ENCODE measurements at regions not wholly inside any gene's neighbourhood (a gene's known extent, or its start where the extent isn't known, plus 50 kb on each side); places are given as distances from the start of the nearest gene placed in this dataset.

DNA sequence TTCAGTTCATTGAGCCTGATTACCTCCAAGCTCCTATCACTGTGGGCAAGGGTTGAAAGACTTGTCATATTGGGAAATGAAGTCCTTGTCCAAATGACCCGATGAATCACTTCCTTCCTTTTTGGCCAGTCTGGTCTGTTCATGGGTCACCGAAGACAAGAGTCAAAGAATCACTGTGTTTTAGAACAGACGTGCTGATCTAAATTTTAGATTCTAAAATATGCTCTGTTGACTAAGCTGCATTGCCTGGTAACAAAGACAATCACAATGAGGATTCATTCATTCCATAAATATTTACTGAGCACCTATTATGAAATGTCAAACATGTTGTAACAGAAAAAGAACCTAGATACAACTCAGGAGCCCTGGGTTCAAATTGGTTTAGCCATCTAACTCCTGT lies 99.4 kb upstream of the RND3 start:
- no peaks in the 10 kb centered on the region for H3K36me3 ChIP-seq (ENCODE audit: control insufficient read depth, insufficient read depth, low read length)
- H3K9me3 ChIP-seq (ENCODE audit: control insufficient read depth, insufficient read depth, low read length): no peaks in the 10 kb centered on the region
- no peak overlapping the region for H3K4me3 ChIP-seq (ENCODE audit: low read length)
- H3K27me3 ChIP-seq (ENCODE audit: control insufficient read depth, insufficient read depth, low read length): no peaks in the 10 kb centered on the region
- H3K4me1 ChIP-seq (ENCODE audit: control insufficient read depth, insufficient read depth, low read length): no peaks in the 10 kb centered on the region
- H3K27ac ChIP-seq (ENCODE audit: low read length): no peak overlapping the region
- DNase-seq (ENCODE audit: low read depth, low spot score): no peak
- WGBS (ENCODE audit: insufficient coverage, insufficient read length): no CpG with 5 or more reads among the region's 3 CpGs

DNA sequence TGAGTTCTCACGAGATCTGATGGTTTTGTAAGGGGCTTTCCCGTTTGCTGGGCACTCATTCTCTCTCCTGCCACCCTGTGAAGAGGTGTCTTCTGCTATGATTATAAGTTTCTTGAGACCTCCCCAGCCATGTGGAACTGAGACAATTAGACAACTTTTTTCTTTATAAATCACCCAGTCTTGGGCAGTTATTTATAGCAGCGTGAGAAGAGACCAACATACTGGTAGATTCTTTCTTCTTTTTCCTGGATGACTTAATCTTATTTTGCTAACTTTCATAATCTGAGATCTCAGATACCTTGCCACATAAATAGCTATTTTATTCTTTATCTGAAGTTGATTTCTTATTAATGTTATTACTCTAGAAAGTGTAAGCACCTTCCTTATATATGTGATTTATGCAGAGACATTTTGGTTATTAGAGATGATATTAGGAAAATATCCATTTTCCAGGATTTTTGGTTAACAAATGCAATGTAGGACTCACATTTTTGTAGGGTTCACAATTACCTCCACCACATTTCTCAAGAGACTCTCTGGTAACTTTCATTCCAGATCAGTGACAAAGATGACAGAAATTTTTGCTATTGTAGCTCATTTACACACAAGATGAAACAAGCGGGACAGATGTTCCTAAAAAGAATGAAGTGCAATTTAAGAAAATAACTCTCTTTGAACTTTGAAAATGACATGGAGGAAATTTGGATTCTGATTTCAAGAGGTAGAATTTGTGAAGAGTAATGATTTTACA lies 97.9 kb upstream of the RND3 start:
- Histone ChIP-seq H3K36me3 (ENCODE audit: control insufficient read depth, insufficient read depth, low read length) (no peaks in the 10 kb centered on the region), H3K4me1 (ENCODE audit: control insufficient read depth, insufficient read depth, low read length) (no peaks in the 10 kb centered on the region), H3K27me3 (ENCODE audit: control insufficient read depth, insufficient read depth, low read length) (no peaks in the 10 kb centered on the region), H3K4me3 (ENCODE audit: low read length) (no peak overlapping the region), H3K27ac (ENCODE audit: low read length) (no peak overlapping the region), H3K9me3 (ENCODE audit: control insufficient read depth, insufficient read depth, low read length) (no peaks in the 10 kb centered on the region)
- WGBS (ENCODE audit: insufficient coverage, insufficient read length): no CpG with 5 or more reads among the region's 4 CpGs
- no peak for DNase-seq (ENCODE audit: low read depth, low spot score)

DNA sequence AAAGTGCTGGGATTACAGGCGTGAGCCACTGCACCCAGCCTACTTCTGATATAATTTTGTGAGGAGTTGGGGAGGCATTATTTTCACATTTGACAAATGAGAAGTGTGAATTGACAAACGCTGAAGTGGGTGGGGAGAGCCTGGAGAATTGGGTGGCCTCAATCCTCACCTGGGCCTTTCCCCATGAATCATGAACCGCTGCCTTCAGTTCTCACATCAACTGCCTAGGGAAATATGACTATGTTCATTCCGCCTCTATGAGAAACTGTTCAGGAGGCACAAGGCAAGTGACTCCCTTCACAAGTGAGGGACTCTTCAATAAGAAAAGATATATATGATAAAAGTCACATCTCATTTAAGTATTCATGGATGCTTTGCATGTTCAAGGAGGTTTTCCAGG lies 96.6 kb upstream of the RND3 start:
- no CpG with 5 or more reads among the region's 4 CpGs for WGBS (ENCODE audit: insufficient coverage, insufficient read length)
- no peaks in the 10 kb centered on the region for H3K36me3 ChIP-seq (ENCODE audit: control insufficient read depth, insufficient read depth, low read length)
- no peaks in the 10 kb centered on the region for H3K9me3 ChIP-seq (ENCODE audit: control insufficient read depth, insufficient read depth, low read length)
- H3K27me3 ChIP-seq (ENCODE audit: control insufficient read depth, insufficient read depth, low read length): no peaks in the 10 kb centered on the region
- no peaks in the 10 kb centered on the region for H3K4me1 ChIP-seq (ENCODE audit: control insufficient read depth, insufficient read depth, low read length)
- H3K27ac ChIP-seq (ENCODE audit: low read length): no peak overlapping the region
- H3K4me3 ChIP-seq (ENCODE audit: low read length): no peak overlapping the region
- no peak for DNase-seq (ENCODE audit: low read depth, low spot score)

DNA sequence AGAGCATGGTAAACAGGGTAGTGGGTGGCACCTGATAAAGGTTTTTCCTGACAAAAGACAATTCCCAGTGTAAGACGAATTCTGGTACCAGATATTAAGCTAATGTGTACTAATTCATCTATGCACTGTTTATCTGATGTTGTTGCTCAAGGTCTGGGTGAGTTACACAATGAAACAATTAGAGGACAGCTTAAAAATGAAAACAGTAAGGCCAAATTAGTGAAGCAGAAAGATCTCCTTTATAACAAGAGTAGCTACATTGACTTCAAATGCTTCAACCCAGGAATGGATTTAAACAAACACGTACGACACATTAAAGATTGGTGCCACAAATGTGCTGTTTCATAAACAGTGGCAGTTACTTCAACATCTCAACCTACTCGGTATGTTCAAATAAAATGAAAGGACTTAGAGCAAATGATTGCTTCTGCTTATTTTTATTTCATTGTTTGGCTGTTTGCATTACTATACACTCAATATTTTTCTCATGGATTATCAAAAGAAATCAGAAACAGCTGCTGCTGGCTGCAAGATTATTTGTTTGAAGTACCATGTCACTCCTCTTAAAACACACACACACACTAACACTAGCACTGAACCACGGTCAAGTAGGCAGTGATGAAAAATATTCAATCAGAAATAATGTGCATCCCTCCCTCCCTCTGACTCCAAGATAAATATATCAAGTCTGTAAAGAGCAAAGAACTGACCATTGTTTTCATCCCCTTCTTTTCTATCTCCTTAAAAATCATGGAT lies 94.4 kb upstream of the RND3 start:
- Histone ChIP-seq H3K9me3 (ENCODE audit: control insufficient read depth, insufficient read depth, low read length) (peaks cover 4% of the 10 kb centered on the region; the same call in 1 of the 2 replicates), H3K36me3 (ENCODE audit: control insufficient read depth, insufficient read depth, low read length) (no peaks in the 10 kb centered on the region), H3K27ac (ENCODE audit: low read length) (no peak overlapping the region), H3K27me3 (ENCODE audit: control insufficient read depth, insufficient read depth, low read length) (no peaks in the 10 kb centered on the region), H3K4me1 (ENCODE audit: control insufficient read depth, insufficient read depth, low read length) (no peaks in the 10 kb centered on the region; the same call in 1 of the 2 replicates), H3K4me3 (ENCODE audit: low read length) (no peak overlapping the region)
- DNase-seq (ENCODE audit: low read depth, low spot score): no peak
- no CpG with 5 or more reads among the region's 5 CpGs for WGBS (ENCODE audit: insufficient coverage, insufficient read length)

DNA sequence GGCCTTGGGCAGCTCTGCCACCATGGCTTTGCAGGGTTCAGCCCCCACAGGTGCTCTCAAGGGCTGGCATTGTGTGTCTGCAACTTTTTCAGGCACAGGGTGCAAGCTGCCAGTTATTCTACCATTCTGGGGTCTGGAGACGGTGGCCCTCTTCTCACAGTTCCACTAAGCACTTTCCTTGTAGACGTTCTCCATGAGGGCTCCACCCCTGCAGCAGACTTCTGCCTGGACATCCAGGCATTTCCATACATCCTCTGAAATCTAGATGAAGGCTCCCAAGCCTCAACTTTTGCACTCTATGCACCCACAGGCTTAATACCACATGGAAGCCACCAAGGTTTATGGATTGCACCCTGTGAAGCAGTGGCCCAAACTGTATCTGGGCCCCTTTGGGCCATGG lies 91.0 kb upstream of the RND3 start:
- Histone ChIP-seq H3K27ac (ENCODE audit: low read length) (no peak overlapping the region), H3K36me3 (ENCODE audit: control insufficient read depth, insufficient read depth, low read length) (no peaks in the 10 kb centered on the region), H3K4me3 (ENCODE audit: low read length) (no peak overlapping the region), H3K27me3 (ENCODE audit: control insufficient read depth, insufficient read depth, low read length) (no peaks in the 10 kb centered on the region), H3K4me1 (ENCODE audit: control insufficient read depth, insufficient read depth, low read length) (no peaks in the 10 kb centered on the region; the same call in 1 of the 2 replicates), H3K9me3 (ENCODE audit: control insufficient read depth, insufficient read depth, low read length) (peaks cover 4% of the 10 kb centered on the region; the same call in 1 of the 2 replicates)
- DNase-seq (ENCODE audit: low read depth, low spot score): no peak
- WGBS (ENCODE audit: insufficient coverage, insufficient read length): no CpG with 5 or more reads among the region's 2 CpGs

DNA sequence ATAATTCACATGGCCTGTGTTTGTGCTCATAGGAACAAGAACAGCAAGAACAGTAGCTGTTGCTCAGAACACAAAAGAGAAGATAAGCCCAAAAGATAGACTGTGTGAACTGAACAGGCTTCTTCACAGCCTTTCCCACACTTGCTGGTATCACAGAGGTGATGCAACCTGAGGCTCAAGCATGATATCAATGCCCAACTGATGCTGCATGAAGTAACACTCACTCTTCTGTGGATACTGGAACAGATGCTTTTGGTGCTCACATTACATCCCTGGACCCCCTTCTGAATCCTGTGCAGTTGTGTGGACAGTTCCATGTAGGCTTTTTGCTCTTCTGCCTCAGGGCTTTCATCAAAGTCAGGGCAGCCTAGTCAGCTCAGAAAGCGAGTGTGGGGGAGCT lies 88.4 kb upstream of the RND3 start:
- Histone ChIP-seq H3K27me3 (ENCODE audit: control insufficient read depth, insufficient read depth, low read length) (no peaks in the 10 kb centered on the region), H3K4me3 (ENCODE audit: low read length) (no peak overlapping the region), H3K9me3 (ENCODE audit: control insufficient read depth, insufficient read depth, low read length) (peaks cover 4% of the 10 kb centered on the region; the same call in 1 of the 2 replicates), H3K4me1 (ENCODE audit: control insufficient read depth, insufficient read depth, low read length) (no peaks in the 10 kb centered on the region; the same call in 1 of the 2 replicates), H3K36me3 (ENCODE audit: control insufficient read depth, insufficient read depth, low read length) (no peaks in the 10 kb centered on the region), H3K27ac (ENCODE audit: low read length) (no peak overlapping the region)
- no CpG with 5 or more reads among the region's 1 CpG for WGBS (ENCODE audit: insufficient coverage, insufficient read length)
- no peak for DNase-seq (ENCODE audit: low read depth, low spot score)

DNA sequence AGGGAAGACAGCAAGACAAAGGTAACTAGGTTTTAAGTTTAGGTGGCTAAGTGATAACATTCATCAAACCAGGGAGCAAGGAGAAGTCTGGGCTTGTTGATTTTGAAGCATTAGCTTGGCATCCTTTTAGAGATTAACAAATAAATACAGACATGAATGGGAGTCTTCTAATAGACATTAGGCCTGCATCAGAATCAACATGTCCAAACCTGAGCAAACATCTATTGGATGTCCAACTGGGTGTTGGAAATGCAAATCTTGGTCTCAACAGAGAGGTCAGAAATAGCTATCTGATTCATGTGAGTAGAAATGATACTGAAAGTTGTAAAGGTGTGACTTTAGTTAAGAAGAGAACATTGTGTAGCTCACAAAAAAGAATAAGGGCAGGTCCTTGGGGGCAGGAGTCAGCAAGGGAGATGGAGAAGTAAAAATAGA lies 85.5 kb upstream of the RND3 start:
- Histone ChIP-seq H3K4me1 (ENCODE audit: control insufficient read depth, insufficient read depth, low read length) (no peaks in the 10 kb centered on the region), H3K27ac (ENCODE audit: low read length) (no peak overlapping the region), H3K9me3 (ENCODE audit: control insufficient read depth, insufficient read depth, low read length) (no peaks in the 10 kb centered on the region), H3K27me3 (ENCODE audit: control insufficient read depth, insufficient read depth, low read length) (no peaks in the 10 kb centered on the region), H3K4me3 (ENCODE audit: low read length) (no peak overlapping the region), H3K36me3 (ENCODE audit: control insufficient read depth, insufficient read depth, low read length) (no peaks in the 10 kb centered on the region)
- no peak for DNase-seq (ENCODE audit: low read depth, low spot score)

DNA sequence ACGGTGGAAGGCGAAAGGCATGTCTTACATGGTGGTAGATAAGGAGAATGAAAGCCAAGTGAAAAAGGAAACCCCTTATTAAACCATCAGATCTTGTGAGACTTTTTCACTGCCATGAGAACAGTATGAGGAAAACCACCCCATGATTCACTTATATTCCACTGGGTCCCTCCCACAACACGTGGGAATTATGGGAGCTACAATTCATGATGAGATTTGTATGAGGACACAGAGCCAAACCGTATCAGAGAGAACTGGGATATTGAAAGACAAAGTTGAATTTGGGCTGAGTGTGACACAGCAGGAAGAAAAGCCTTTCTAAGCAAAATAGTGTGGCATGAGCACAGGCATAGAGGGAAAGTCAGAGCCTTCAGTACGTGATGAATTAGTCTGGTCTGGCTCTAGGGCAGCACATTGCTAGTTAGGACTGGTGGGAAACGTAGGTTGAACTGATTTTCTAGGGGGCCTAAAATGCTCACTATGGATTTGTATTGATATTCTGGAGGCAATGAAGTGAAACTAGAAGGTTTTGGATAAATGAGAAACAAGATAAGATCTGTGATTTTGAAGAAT lies 84.8 kb upstream of the RND3 start:
- H3K27me3 ChIP-seq (ENCODE audit: control insufficient read depth, insufficient read depth, low read length): no peaks in the 10 kb centered on the region
- no peak overlapping the region for H3K27ac ChIP-seq (ENCODE audit: low read length)
- no peaks in the 10 kb centered on the region for H3K36me3 ChIP-seq (ENCODE audit: control insufficient read depth, insufficient read depth, low read length)
- no CpG with 5 or more reads among the region's 6 CpGs for WGBS (ENCODE audit: insufficient coverage, insufficient read length)
- H3K4me1 ChIP-seq (ENCODE audit: control insufficient read depth, insufficient read depth, low read length): no peaks in the 10 kb centered on the region
- no peaks in the 10 kb centered on the region for H3K9me3 ChIP-seq (ENCODE audit: control insufficient read depth, insufficient read depth, low read length)
- DNase-seq (ENCODE audit: low read depth, low spot score): no peak
- H3K4me3 ChIP-seq (ENCODE audit: low read length): no peak overlapping the region

DNA sequence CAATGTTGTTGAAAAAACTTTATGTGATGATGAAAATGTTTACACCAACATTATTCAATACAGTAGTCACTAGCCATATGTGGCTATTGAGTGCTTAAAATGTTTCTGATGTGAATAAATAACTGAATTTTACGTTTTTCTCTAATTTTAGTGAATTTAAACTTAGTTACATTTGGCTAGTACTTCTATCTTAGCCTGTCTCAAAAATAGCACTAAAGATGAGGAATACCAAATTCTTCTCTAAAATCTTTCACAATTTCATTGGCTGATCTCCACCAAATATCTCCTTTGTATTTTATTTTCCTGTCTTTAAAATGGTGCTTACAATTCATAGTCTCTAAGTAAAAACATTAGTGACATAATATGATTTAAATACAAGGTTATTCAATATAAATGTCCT lies 83.7 kb upstream of the RND3 start:
- H3K4me3 ChIP-seq (ENCODE audit: low read length): no peak overlapping the region
- no peak for DNase-seq (ENCODE audit: low read depth, low spot score)
- H3K27ac ChIP-seq (ENCODE audit: low read length): no peak overlapping the region
- no peaks in the 10 kb centered on the region for H3K27me3 ChIP-seq (ENCODE audit: control insufficient read depth, insufficient read depth, low read length)
- no CpG with 5 or more reads among the region's 1 CpG for WGBS (ENCODE audit: insufficient coverage, insufficient read length)
- no peaks in the 10 kb centered on the region for H3K9me3 ChIP-seq (ENCODE audit: control insufficient read depth, insufficient read depth, low read length)
- no peaks in the 10 kb centered on the region for H3K4me1 ChIP-seq (ENCODE audit: control insufficient read depth, insufficient read depth, low read length)
- no peaks in the 10 kb centered on the region for H3K36me3 ChIP-seq (ENCODE audit: control insufficient read depth, insufficient read depth, low read length)

DNA sequence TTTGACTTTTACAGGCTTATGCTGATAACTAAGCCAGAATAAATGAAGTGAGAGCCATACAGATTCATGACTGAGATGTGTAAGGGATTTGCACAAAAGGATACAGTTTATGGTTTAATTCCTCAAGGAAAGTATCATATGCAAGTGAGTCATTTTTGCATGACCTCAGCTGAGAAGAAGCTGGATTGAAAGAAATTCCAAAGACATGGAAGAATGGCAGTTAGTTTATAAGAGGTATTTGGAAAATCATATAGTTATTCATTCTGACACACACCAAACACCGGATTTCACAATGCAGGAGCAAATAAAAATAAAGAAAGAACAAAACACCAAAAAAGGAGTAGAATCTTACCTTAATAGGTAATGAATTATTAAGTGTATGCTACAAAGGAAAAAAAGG lies 83.2 kb upstream of the RND3 start:
- Histone ChIP-seq H3K36me3 (ENCODE audit: control insufficient read depth, insufficient read depth, low read length) (no peaks in the 10 kb centered on the region), H3K4me3 (ENCODE audit: low read length) (no peak overlapping the region), H3K9me3 (ENCODE audit: control insufficient read depth, insufficient read depth, low read length) (no peaks in the 10 kb centered on the region), H3K27me3 (ENCODE audit: control insufficient read depth, insufficient read depth, low read length) (no peaks in the 10 kb centered on the region), H3K27ac (ENCODE audit: low read length) (no peak overlapping the region), H3K4me1 (ENCODE audit: control insufficient read depth, insufficient read depth, low read length) (no peaks in the 10 kb centered on the region)
- WGBS (ENCODE audit: insufficient coverage, insufficient read length): no CpG with 5 or more reads among the region's 1 CpG
- no peak for DNase-seq (ENCODE audit: low read depth, low spot score)
